Left lobe of liver (tissue), 2 donors: ENCODE measurements at regions not wholly inside any gene's neighbourhood (a gene's known extent, or its start where the extent isn't known, plus 50 kb on each side); places are given as distances from the start of the nearest gene placed in this dataset.

Source experiments
- ATAC-seq: fragments of 200-7000 bp; cut with Tn5 transposase; one replicate; pipeline ENCODE4 v1.9.1; 2020; ENCODE audit warnings: mild to moderate bottlenecking, moderate library complexity
- DNase-seq: peaks from one replicate; pipeline ENCODE4 v3.0.0-alpha.2; 2020; ENCODE audit warnings: low spot score
- donor health status: DM: no; HTN: no; CAD: no; lungs with moderate emphysema.
- donor health status: DM: no; HTN: yes; CAD: no.

GRCh38 chr15:95911570-95912279 lies 418.8 kb upstream of the NR2F2 start:
- ATAC-seq: no peak
- DNase-seq: no peak

GRCh38 chr15:95912280-95912625 lies 418.2 kb upstream of the NR2F2 start:
- DNase-seq: no peak

GRCh38 chr15:95912728-95913127 lies 417.8 kb upstream of the NR2F2 start:
- DNase-seq: no peak
- no peak for ATAC-seq

More at GRCh38 chr15:95912280-95912625, 418.2 kb upstream of the NR2F2 start:
- no peak for ATAC-seq

- no peak for ATAC-seq
- no peak for DNase-seq
These were observed 413.9 kb upstream of the NR2F2 start for GRCh38 chr15:95916568-95916967.

- no peak for ATAC-seq
These were observed 412.0 kb upstream of the NR2F2 start for GRCh38 chr15:95918525-95918924.

GRCh38 chr15:95919460-95919859 lies 411.0 kb upstream of the NR2F2 start:
- DNase-seq: no peak
- no peak for ATAC-seq

More at GRCh38 chr15:95918525-95918924, 412.0 kb upstream of the NR2F2 start:
- no peak for DNase-seq

GRCh38 chr15:95921404-95921803 lies 409.1 kb upstream of the NR2F2 start:
- ATAC-seq (no peak), DNase-seq (no peak)

GRCh38 chr15:95922431-95922830 lies 408.1 kb upstream of the NR2F2 start:
- ATAC-seq (peak; percentile 92), DNase-seq (no peak)

GRCh38 chr15:95923792-95924191 lies 406.7 kb upstream of the NR2F2 start:
- no peak for DNase-seq
- no peak for ATAC-seq

- no peak for DNase-seq
- no peak for ATAC-seq
These were observed 401.7 kb upstream of the NR2F2 start for GRCh38 chr15:95928822-95929221.

- ATAC-seq (no peak), DNase-seq (no peak)
These were observed 401.2 kb upstream of the NR2F2 start for GRCh38 chr15:95929232-95929846.

GRCh38 chr15:95930659-95931375 lies 399.7 kb upstream of the NR2F2 start:
- no peak for DNase-seq
- no peak for ATAC-seq

GRCh38 chr15:95931619-95932018 lies 398.9 kb upstream of the NR2F2 start:
- no peak for DNase-seq

GRCh38 chr15:95932141-95932540 lies 398.4 kb upstream of the NR2F2 start:
- no peak for DNase-seq
- ATAC-seq: no peak

More at GRCh38 chr15:95931619-95932018, 398.9 kb upstream of the NR2F2 start:
- ATAC-seq: no peak

- no peak for ATAC-seq
These were observed 397.8 kb upstream of the NR2F2 start for GRCh38 chr15:95932676-95933075.

GRCh38 chr15:95935852-95936251 lies 394.6 kb upstream of the NR2F2 start:
- ATAC-seq (no peak), DNase-seq (no peak)

More at GRCh38 chr15:95932676-95933075, 397.8 kb upstream of the NR2F2 start:
- no peak for DNase-seq

- no peak for DNase-seq
- no peak for ATAC-seq
These were observed 393.4 kb upstream of the NR2F2 start for GRCh38 chr15:95937128-95937528.

- no peak for ATAC-seq
- no peak for DNase-seq
These were observed 390.0 kb upstream of the NR2F2 start for GRCh38 chr15:95940431-95940985.

- DNase-seq: no peak
These were observed 386.3 kb upstream of the NR2F2 start for GRCh38 chr15:95944193-95944592.

GRCh38 chr15:95944661-95945255 lies 385.7 kb upstream of the NR2F2 start:
- DNase-seq (no peak), ATAC-seq (no peak)

More at GRCh38 chr15:95944193-95944592, 386.3 kb upstream of the NR2F2 start:
- ATAC-seq: no peak

- DNase-seq (no peak), ATAC-seq (no peak)
These were observed 384.3 kb upstream of the NR2F2 start for GRCh38 chr15:95946241-95946640.
